GM12892 (cell line): ENCODE measurements at regions not wholly inside any gene's neighbourhood (a gene's known extent, or its start where the extent isn't known, plus 50 kb on each side); places are given as distances from the start of the nearest gene placed in this dataset.

Experiments used
- POLR2A ChIP-seq: IDR thresholded peaks from 2 replicates; pipeline ENCODE4 v1.6.1; 2011; ENCODE audit warnings: low read depth, low read length, control low read depth
- TAF1 ChIP-seq: IDR thresholded peaks from 2 replicates; pipeline ENCODE4 v1.6.1; 2011; ENCODE audit warnings: low read depth, mild to moderate bottlenecking, control low read depth, low read length, borderline replicate concordance

- TF ChIP-seq POLR2A = no peak
- no peak for TF ChIP-seq TAF1
Observed at GRCh38 chr10:130971123-130971435, 340.4 kb downstream of the TCERG1L start.
